ENCODE measurements at regions not wholly inside any gene's neighbourhood (a gene's known extent, or its start where the extent isn't known, plus 50 kb on each side); places are given as distances from the start of the nearest gene placed in this dataset.

DNA sequence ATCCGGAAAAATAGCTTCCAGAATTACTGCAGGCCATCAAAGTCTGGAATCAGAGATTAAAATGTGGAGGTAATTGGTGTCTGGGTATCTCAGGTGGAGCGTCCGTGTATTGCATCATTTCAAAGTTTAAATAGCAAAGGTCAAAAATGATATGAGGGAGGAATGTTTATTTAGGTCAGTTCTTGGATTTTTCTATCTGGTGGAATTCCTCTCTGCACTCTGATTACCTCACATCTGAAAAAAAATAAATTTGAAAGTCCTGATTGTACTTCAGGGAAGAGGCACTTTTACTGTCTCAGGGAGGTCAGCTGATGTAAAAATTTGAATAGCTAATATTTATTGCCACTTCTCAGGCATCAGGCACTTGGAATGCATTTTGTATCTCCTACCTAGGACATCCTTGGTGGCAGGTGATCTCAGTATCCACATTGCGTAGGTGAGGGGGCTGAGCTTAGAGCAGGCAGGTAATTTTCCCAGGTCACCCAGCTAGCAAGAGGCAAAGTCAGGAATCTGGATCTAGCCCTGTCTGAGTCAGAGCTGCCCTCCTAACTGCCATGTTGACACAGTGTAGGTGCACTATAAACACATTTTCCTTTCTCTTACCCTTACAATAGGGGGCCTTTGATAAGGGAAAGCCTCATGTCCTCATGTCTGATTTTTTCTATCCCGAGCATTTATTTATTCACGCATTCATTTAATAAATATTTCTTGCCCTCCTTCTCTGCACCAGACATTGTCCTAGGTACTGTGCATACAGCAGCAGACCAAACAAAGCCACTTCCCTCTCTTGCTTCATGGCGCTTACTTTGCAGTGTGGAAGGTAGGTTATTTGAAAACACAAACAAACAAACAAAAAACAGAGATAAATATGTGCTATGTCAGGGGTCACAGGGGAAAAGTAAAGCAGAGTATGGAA, 454.3 kb downstream of the HAPSTR1 start:
- no peak for TF ChIP-seq POLR2A (IDR thresholded peaks at IDR 0.05)
- TF ChIP-seq, protein P1, sequence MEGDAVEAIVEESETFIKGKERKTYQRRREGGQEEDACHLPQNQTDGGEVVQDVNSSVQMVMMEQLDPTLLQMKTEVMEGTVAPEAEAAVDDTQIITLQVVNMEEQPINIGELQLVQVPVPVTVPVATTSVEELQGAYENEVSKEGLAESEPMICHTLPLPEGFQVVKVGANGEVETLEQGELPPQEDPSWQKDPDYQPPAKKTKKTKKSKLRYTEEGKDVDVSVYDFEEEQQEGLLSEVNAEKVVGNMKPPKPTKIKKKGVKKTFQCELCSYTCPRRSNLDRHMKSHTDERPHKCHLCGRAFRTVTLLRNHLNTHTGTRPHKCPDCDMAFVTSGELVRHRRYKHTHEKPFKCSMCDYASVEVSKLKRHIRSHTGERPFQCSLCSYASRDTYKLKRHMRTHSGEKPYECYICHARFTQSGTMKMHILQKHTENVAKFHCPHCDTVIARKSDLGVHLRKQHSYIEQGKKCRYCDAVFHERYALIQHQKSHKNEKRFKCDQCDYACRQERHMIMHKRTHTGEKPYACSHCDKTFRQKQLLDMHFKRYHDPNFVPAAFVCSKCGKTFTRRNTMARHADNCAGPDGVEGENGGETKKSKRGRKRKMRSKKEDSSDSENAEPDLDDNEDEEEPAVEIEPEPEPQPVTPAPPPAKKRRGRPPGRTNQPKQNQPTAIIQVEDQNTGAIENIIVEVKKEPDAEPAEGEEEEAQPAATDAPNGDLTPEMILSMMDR (IDR thresholded peaks at IDR 0.05): no peak
- no peak overlapping the region for H3K4me3 ChIP-seq
- no peaks in the 10 kb centered on the region for H3K36me3 ChIP-seq (replicated peaks in 1 of 2; ENCODE audit: insufficient read depth in 1 of 2, low read depth in 2 of 2)
- DNase-seq (no peak), ATAC-seq (no peak)
- WGBS, 2 donors: 58 to 62% methylated on average over 7 of the region's 7 CpGs
- no peaks in the 10 kb centered on the region for H3K9me3 ChIP-seq
- intact Hi-C loops (cut with DNase I): no loop called here
- no peak overlapping the region for H3K27ac ChIP-seq
- peaks cover 7% of the 10 kb centered on the region for H3K4me1 ChIP-seq
- no peaks in the 10 kb centered on the region for H3K27me3 ChIP-seq

DNA sequence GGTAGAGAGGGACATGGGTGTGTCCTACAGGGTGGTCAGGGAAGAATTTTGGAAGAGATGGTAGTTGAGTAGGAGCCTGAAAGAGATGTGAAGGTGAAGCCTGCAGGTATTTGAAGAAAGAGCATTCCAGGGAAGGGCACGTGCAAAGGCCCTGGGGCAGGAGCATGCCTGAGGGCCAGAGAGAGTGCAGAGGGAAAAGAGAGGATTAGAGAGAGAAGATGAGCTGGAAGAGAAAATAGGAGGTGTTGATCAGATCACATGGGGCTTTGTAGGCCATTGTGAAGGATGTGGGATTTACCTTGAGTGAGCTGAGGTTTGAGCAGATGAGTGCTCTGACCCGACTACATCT, 455.0 kb downstream of the HAPSTR1 start:
- H3K27ac ChIP-seq: no peak overlapping the region

DNA sequence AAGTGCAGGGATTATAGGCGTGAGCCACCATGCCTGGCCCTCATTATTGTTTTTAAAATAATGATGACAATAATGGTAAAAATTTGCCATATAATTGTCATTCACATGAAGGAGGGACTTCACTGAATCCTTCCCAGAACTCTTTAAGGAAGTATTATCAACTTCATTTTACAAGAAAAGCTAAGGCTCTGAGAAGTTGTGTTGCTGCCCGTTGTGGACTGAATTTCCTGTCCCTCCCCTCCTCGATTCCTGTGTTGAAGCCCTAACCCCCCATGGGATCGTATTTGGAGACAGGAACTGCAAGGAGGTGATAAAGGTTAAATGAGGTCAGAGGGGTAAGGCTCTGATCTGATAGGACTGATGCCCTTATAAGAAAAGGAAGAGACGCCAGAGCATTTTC, 458.0 kb downstream of the HAPSTR1 start:
- Histone ChIP-seq H3K27ac (no peak overlapping the region), H3K27me3 (no peaks in the 10 kb centered on the region), H3K4me1 (peaks cover 7% of the 10 kb centered on the region), H3K9me3 (no peaks in the 10 kb centered on the region), H3K4me3 (no peak overlapping the region), H3K36me3 (replicated peaks in 1 of 2; ENCODE audit: insufficient read depth in 1 of 2, low read depth in 2 of 2) (no peaks in the 10 kb centered on the region)
- no peak for TF ChIP-seq POLR2A (IDR thresholded peaks at IDR 0.05)
- TF ChIP-seq, protein P1 (IDR thresholded peaks at IDR 0.05): no peak
- 54 to 82% methylated on average over 5 of the region's 5 CpGs for WGBS, 2 donors
- intact Hi-C loops (cut with DNase I): no loop called here
- ATAC-seq: no peak
- no peak for DNase-seq

More for the DNA sequence above, 455.0 kb downstream of the HAPSTR1 start:
- Histone ChIP-seq H3K4me3 (no peak overlapping the region), H3K9me3 (no peaks in the 10 kb centered on the region), H3K4me1 (peaks cover 7% of the 10 kb centered on the region), H3K27me3 (no peaks in the 10 kb centered on the region), H3K36me3 (replicated peaks in 1 of 2; ENCODE audit: insufficient read depth in 1 of 2, low read depth in 2 of 2) (no peaks in the 10 kb centered on the region)
- intact Hi-C loops (cut with DNase I): no loop called here
- whole genome bisulfite sequencing, 2 donors: 86 to 89% methylated on average over 2 of the region's 2 CpGs
- DNase-seq (no peak), ATAC-seq (no peak)
- TF ChIP-seq, protein P1 (IDR thresholded peaks at IDR 0.05): no peak
- TF ChIP-seq POLR2A (IDR thresholded peaks at IDR 0.05): no peak

DNA sequence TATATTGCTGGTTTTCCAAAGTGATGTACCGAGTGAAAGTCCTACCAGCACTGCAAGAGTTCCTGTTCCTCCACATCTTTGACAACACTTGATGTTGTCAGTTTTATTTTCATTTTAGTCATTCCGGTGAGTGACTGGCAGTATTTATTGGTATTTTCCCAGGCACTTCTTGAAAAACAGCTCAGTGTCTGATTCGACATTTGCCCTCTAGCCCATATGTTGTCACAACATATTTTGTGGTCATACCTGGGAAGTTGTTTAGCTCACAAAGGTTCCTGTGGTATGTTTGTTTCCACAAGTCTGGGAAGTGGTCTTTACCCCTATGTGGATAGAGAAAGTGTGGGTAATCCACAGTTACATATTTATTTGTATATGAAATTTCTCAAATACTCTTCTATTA, 463.6 kb downstream of the HAPSTR1 start:
- H3K4me3 ChIP-seq: no peak overlapping the region
- no peak for TF ChIP-seq POLR2A (IDR thresholded peaks at IDR 0.05)
- TF ChIP-seq, protein P1 (IDR thresholded peaks at IDR 0.05): no peak
- H3K4me1 ChIP-seq: no peaks in the 10 kb centered on the region
- ATAC-seq: no peak
- H3K9me3 ChIP-seq: no peaks in the 10 kb centered on the region
- no peak for DNase-seq
- no peaks in the 10 kb centered on the region for H3K36me3 ChIP-seq (replicated peaks in 1 of 2; ENCODE audit: insufficient read depth in 1 of 2, low read depth in 2 of 2)
- 86 to 94% methylated on average over 3 of the region's 3 CpGs for WGBS, 2 donors
- intact Hi-C loops (cut with DNase I): no loop called here
- no peaks in the 10 kb centered on the region for H3K27me3 ChIP-seq
- no peak overlapping the region for H3K27ac ChIP-seq

All from body of pancreas (tissue), 4 donors.